Naive thymus-derived CD8-positive, alpha-beta T cell (primary cell): ENCODE measurements at regions not wholly inside any gene's neighbourhood (a gene's known extent, or its start where the extent isn't known, plus 50 kb on each side); places are given as distances from the start of the nearest gene placed in this dataset.

Source experiments
- ATAC-seq, 2 donors: fragments of 150-1000 bp; cut with Tn5 transposase in 1 of 2; sonication (Bioruptor Pico), chemical (Tn5 transposase) in 1 of 2; 1 replicate in 1 of 2; 2 replicates in 1 of 2; pipeline ENCODE4 v1.10.0; 2021; ENCODE audit warnings: mild to moderate bottlenecking in 2 of 2, moderate library complexity in 2 of 2
- POLR2A ChIA-PET: fragments of 350-600 bp; sonication (Branson Sonifier 250); formaldehyde crosslinking; loops from one replicate; lab custom pipeline; 2021; ENCODE audit warnings: antibody characterized with exemption; lab: Charles Lee
- DNase-seq, 10 donors: peaks; one replicate each; pipeline versions ENCODE4 v3.0.0 to v3.0.0-alpha.2; 2020 to 2022
- H3K27ac Mint-ChIP-seq, 10 donors: one replicate each; pipeline ENCODE4 v1.8.0; 2020 to 2022; ENCODE audit warnings: mild to moderate bottlenecking in 10 of 10, mixed read lengths in 10 of 10, moderate library complexity in 4 of 10, inconsistent platforms in 1 of 10
- H3K27me3 Mint-ChIP-seq, 5 donors: one replicate each; pipeline ENCODE4 v1.8.0; 2021 to 2022; ENCODE audit warnings: mixed read lengths in 5 of 5
- H3K36me3 Mint-ChIP-seq, 3 donors: one replicate each; pipeline ENCODE4 v1.8.0; 2020 to 2022; ENCODE audit warnings: mixed read lengths in 3 of 3, mild to moderate bottlenecking in 2 of 3, inconsistent platforms in 1 of 3
- H3K4me1 Mint-ChIP-seq, 4 donors: one replicate each; pipeline ENCODE4 v1.8.0; 2021 to 2022; ENCODE audit warnings: mixed read lengths in 4 of 4
- H3K4me3 Mint-ChIP-seq, 10 donors: one replicate each; pipeline ENCODE4 v1.8.0; 2020 to 2022; ENCODE audit warnings: mild to moderate bottlenecking in 10 of 10, mixed read lengths in 10 of 10, moderate library complexity in 6 of 10, inconsistent platforms in 1 of 10
- H3K9me3 Mint-ChIP-seq, 9 donors: one replicate each; pipeline ENCODE4 v1.8.0; 2020 to 2022; ENCODE audit warnings: mixed read lengths in 9 of 9, mild to moderate bottlenecking in 3 of 9, inconsistent platforms in 1 of 9, moderate library complexity in 1 of 9

GRCh38 chr2:183996825-183997793, 601.2 kb upstream of the ZNF804A start:
- Mint-ChIP-seq H3K4me3 (no peak overlapping the region), H3K27ac (no peak overlapping the region), H3K36me3 (no peaks in the 10 kb centered on the region), H3K27me3 (no peaks in the 10 kb centered on the region), H3K9me3 (peaks cover 0 to 12% (median 0%) of the 10 kb centered on the region in 9 donors), H3K4me1 (peaks cover 0 to 2% (median 0%) of the 10 kb centered on the region in 4 donors)
- POLR2A ChIA-PET: no interaction called here
- DNase-seq (no peak), ATAC-seq (no peak)

GRCh38 chr2:183998041-183998796, 600.1 kb upstream of the ZNF804A start:
- peaks cover 0 to 2% (median 0%) of the 10 kb centered on the region in 4 donors for H3K4me1 Mint-ChIP-seq
- no peak overlapping the region for H3K27ac Mint-ChIP-seq
- H3K4me3 Mint-ChIP-seq: no peak overlapping the region
- H3K36me3 Mint-ChIP-seq: no peaks in the 10 kb centered on the region
- H3K9me3 Mint-ChIP-seq: peaks cover 0 to 9% (median 0%) of the 10 kb centered on the region in 9 donors
- DNase-seq (no peak), ATAC-seq (no peak)
- H3K27me3 Mint-ChIP-seq: no peaks in the 10 kb centered on the region
- POLR2A ChIA-PET: no interaction called here

GRCh38 chr2:183998797-183999190, 599.5 kb upstream of the ZNF804A start:
- Mint-ChIP-seq H3K27ac (no peak overlapping the region), H3K27me3 (no peaks in the 10 kb centered on the region)
- DNase-seq: no peak

GRCh38 chr2:184004289-184004947, 593.9 kb upstream of the ZNF804A start:
- no peaks in the 10 kb centered on the region for H3K4me1 Mint-ChIP-seq
- POLR2A ChIA-PET: no interaction called here
- no peaks in the 10 kb centered on the region for H3K36me3 Mint-ChIP-seq
- no peak overlapping the region for H3K4me3 Mint-ChIP-seq
- DNase-seq (no peak), ATAC-seq (no peak)
- peaks cover 0 to 3% (median 2%) of the 10 kb centered on the region in 9 donors for H3K9me3 Mint-ChIP-seq
- H3K27me3 Mint-ChIP-seq: no peaks in the 10 kb centered on the region
- H3K27ac Mint-ChIP-seq: no peak overlapping the region

More at GRCh38 chr2:183998797-183999190, 599.5 kb upstream of the ZNF804A start:
- no peak overlapping the region for H3K4me3 Mint-ChIP-seq
- H3K4me1 Mint-ChIP-seq: peaks cover 0 to 2% (median 0%) of the 10 kb centered on the region in 4 donors
- no peaks in the 10 kb centered on the region for H3K36me3 Mint-ChIP-seq
- H3K9me3 Mint-ChIP-seq: peaks cover 0 to 9% (median 0%) of the 10 kb centered on the region in 9 donors
- POLR2A ChIA-PET: no interaction called here
- no peak for ATAC-seq

GRCh38 chr2:184004948-184005672, 593.2 kb upstream of the ZNF804A start:
- Mint-ChIP-seq H3K4me3 (no peak overlapping the region), H3K4me1 (no peaks in the 10 kb centered on the region), H3K9me3 (peaks cover 0 to 3% (median 2%) of the 10 kb centered on the region in 9 donors), H3K36me3 (no peaks in the 10 kb centered on the region), H3K27me3 (no peaks in the 10 kb centered on the region), H3K27ac (no peak overlapping the region)
- POLR2A ChIA-PET: no interaction called here
- ATAC-seq: no peak
- DNase-seq: no peak

GRCh38 chr2:184006998-184007397, 591.3 kb upstream of the ZNF804A start:
- POLR2A ChIA-PET: no interaction called here

GRCh38 chr2:184026961-184027360, 571.4 kb upstream of the ZNF804A start:
- no peak overlapping the region for H3K27ac Mint-ChIP-seq
- H3K9me3 Mint-ChIP-seq: peaks cover 0 to 23% (median 4%) of the 10 kb centered on the region in 9 donors
- H3K27me3 Mint-ChIP-seq: no peaks in the 10 kb centered on the region
- no peaks in the 10 kb centered on the region for H3K36me3 Mint-ChIP-seq
- no peaks in the 10 kb centered on the region for H3K4me1 Mint-ChIP-seq
- ATAC-seq: no peak
- POLR2A ChIA-PET: no interaction called here
- H3K4me3 Mint-ChIP-seq: no peak overlapping the region
- DNase-seq: no peak

More at GRCh38 chr2:184006998-184007397, 591.3 kb upstream of the ZNF804A start:
- Mint-ChIP-seq H3K27ac (no peak overlapping the region), H3K36me3 (no peaks in the 10 kb centered on the region), H3K9me3 (peaks cover 0 to 3% (median 0%) of the 10 kb centered on the region in 9 donors), H3K4me1 (no peaks in the 10 kb centered on the region), H3K27me3 (no peaks in the 10 kb centered on the region), H3K4me3 (no peak overlapping the region)
- DNase-seq: no peak
- no peak for ATAC-seq

- H3K36me3 Mint-ChIP-seq: no peaks in the 10 kb centered on the region
- DNase-seq: no peak
- POLR2A ChIA-PET: no interaction called here
- no peaks in the 10 kb centered on the region for H3K4me1 Mint-ChIP-seq
- no peak for ATAC-seq
- peaks cover 0 to 8% (median 0%) of the 10 kb centered on the region in 9 donors for H3K9me3 Mint-ChIP-seq
- no peak overlapping the region for H3K4me3 Mint-ChIP-seq
- peak overlapping the region in 1 of 10 donors; percentile 13 for H3K27ac Mint-ChIP-seq
- H3K27me3 Mint-ChIP-seq: no peaks in the 10 kb centered on the region
Observed at GRCh38 chr2:184030245-184030644, 568.1 kb upstream of the ZNF804A start.

GRCh38 chr2:184030989-184031388, 567.3 kb upstream of the ZNF804A start:
- ATAC-seq (no peak), DNase-seq (no peak)
- no peaks in the 10 kb centered on the region for H3K4me1 Mint-ChIP-seq
- H3K27ac Mint-ChIP-seq: no peak overlapping the region
- POLR2A ChIA-PET: no interaction called here
- peaks cover 0 to 11% (median 0%) of the 10 kb centered on the region in 9 donors for H3K9me3 Mint-ChIP-seq
- H3K4me3 Mint-ChIP-seq: no peak overlapping the region
- H3K27me3 Mint-ChIP-seq: no peaks in the 10 kb centered on the region
- H3K36me3 Mint-ChIP-seq: no peaks in the 10 kb centered on the region

- H3K27me3 Mint-ChIP-seq: no peaks in the 10 kb centered on the region
Observed at GRCh38 chr2:184031402-184032147, 566.8 kb upstream of the ZNF804A start.

GRCh38 chr2:184032983-184033382, 565.3 kb upstream of the ZNF804A start:
- ATAC-seq (no peak), DNase-seq (no peak)
- Mint-ChIP-seq H3K4me3 (no peak overlapping the region), H3K27me3 (no peaks in the 10 kb centered on the region), H3K36me3 (no peaks in the 10 kb centered on the region), H3K4me1 (no peaks in the 10 kb centered on the region), H3K27ac (no peak overlapping the region), H3K9me3 (peaks cover 0 to 10% (median 0%) of the 10 kb centered on the region in 9 donors)
- POLR2A ChIA-PET: no interaction called here

More at GRCh38 chr2:184031402-184032147, 566.8 kb upstream of the ZNF804A start:
- POLR2A ChIA-PET: no interaction called here
- Mint-ChIP-seq H3K36me3 (no peaks in the 10 kb centered on the region), H3K4me1 (no peaks in the 10 kb centered on the region), H3K4me3 (no peak overlapping the region), H3K27ac (no peak overlapping the region), H3K9me3 (peaks cover 0 to 11% (median 0%) of the 10 kb centered on the region in 9 donors)
- DNase-seq (no peak), ATAC-seq (no peak)
